Stomach smooth muscle (tissue), 2 donors: ENCODE measurements at regions not wholly inside any gene's neighbourhood (a gene's known extent, or its start where the extent isn't known, plus 50 kb on each side); places are given as distances from the start of the nearest gene placed in this dataset.
"Not testable (repeated sequence)": the region's sequence is repeated elsewhere in the genome, so short reads cannot be mapped to it uniquely, and the experiment has no call there.

Source experiments
- H3K27ac ChIP-seq: one replicate; pipeline ENCODE4 v1.7.0; 2013; ENCODE audit warnings: mild to moderate bottlenecking, low read length, inconsistent platforms
- H3K27me3 ChIP-seq, 2 donors: one replicate each; pipeline ENCODE4 v1.7.0; 2013; ENCODE audit warnings: low read length in 2 of 2; ENCODE audit not compliant: insufficient read depth in 2 of 2, control insufficient read depth in 1 of 2
- H3K36me3 ChIP-seq, 2 donors: one replicate each; pipeline ENCODE4 v1.7.0; 2013; ENCODE audit warnings: low read length in 2 of 2; ENCODE audit not compliant: control insufficient read depth in 2 of 2, insufficient read depth in 2 of 2
- H3K4me1 ChIP-seq: one replicate; pipeline ENCODE4 v1.7.0; 2013; ENCODE audit warnings: low read length; ENCODE audit not compliant: control insufficient read depth, insufficient read depth
- H3K4me3 ChIP-seq, 2 donors: one replicate each; pipeline ENCODE4 v1.7.0; 2013; ENCODE audit warnings: low read length in 2 of 2
- H3K9ac ChIP-seq, 2 donors: one replicate each; pipeline ENCODE4 v1.7.0; 2013; ENCODE audit warnings: low read length in 2 of 2, mild to moderate bottlenecking in 1 of 2
- H3K9me3 ChIP-seq, 2 donors: one replicate each; pipeline ENCODE4 v1.7.0; 2013; ENCODE audit warnings: low read length in 2 of 2; ENCODE audit not compliant: control insufficient read depth in 2 of 2
- donor health status: healthy.
- donor health status: Pancreatic carcinoma.

DNA sequence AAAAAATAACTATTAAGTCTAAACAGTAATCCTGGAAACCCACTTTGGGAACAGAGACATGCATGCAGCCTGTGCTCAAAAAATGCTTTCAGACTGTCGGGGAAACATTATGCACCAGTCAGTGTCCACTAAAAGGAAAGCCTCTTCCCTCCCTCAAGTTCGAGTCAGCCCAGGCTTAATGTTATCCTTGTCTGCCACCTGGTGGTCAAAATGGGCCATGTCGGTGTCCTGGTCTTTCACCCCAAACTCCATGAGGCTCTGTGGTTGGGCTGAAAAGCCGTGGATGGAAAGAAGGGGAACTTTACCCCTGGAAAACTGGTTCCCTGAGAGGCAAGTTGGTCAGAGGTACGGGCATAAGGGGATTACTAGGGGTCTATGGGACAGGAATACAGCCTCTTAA, 88.4 kb upstream of the ZNF492 start:
- no peak overlapping the region for H3K4me3 ChIP-seq
- H3K9ac ChIP-seq: no peak overlapping the region
- H3K36me3 ChIP-seq: no peaks in the 10 kb centered on the region
- no peak overlapping the region for H3K27ac ChIP-seq
- H3K9me3 ChIP-seq: peaks cover 4 to 10% of the 10 kb centered on the region in 2 donors
- H3K27me3 ChIP-seq: no peaks in the 10 kb centered on the region
- H3K4me1 ChIP-seq: no peaks in the 10 kb centered on the region

DNA sequence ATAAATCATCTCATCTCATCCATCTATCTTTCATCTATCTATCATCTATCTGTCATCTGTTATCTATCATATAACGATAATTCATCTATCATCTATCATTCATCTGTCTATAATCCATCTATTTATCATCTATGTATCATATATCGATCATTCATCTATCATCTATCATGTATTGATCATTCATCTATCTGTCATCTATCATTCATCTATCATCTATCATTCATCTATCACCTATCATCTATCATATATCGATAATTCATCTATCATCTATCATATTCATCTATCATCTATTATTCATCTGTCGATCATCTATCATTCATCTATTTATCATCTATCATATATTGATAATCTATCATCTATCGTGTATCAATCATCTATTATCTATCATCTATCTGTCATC, 100.4 kb upstream of the ZNF492 start:
- H3K9ac ChIP-seq: no peak overlapping the region
- no peaks in the 10 kb centered on the region for H3K36me3 ChIP-seq
- peaks cover 0 to 4% of the 10 kb centered on the region in 2 donors for H3K27me3 ChIP-seq
- H3K27ac ChIP-seq: no peak overlapping the region
- H3K9me3 ChIP-seq: no peaks in the 10 kb centered on the region
- H3K4me1 ChIP-seq: no peaks in the 10 kb centered on the region
- no peak overlapping the region for H3K4me3 ChIP-seq

DNA sequence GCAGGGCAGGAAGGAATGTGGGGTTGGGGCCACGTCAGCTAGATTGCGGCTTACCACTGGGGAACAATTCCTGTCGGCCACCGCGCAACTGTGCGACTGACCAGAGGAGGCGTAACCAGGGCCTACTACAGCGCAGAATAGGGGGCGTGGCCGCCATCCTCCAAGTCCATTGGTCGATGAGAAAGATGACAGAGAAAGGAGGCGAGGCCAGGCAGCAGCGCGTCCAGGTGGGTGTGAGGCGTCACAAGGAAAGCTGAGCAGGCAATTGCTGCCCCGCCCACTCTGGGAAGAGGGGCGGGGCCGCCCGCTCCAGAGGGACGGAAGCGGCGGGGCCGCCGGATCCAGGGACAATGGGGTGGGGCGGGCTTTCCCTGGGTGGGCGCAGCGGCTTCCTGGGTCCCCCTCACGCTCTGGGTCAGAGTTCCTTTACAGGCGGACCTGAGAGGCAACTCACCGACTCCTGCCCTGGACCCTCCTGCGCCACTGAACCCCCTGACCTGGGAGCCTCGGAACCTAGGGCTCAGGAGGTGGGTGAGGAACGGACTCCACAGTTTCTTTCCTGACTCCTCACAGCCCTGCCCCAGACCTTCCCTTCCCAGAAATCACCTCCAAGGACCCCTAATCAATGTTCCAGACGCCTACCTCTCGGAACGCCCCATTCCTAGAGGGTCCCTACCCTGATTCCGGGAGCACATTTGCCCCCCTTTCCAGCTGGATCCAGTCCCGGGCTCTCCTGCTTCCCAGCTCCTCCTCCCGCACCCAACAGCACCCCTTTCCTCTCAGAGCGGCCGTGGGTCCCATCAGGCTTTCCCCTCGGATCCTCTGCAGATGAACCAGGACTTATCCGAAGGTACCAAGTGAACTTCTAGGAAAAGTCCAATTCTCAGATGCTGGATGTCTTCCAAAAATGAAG, 101.5 kb upstream of the ZNF492 start:
- Histone ChIP-seq H3K27ac (no peak overlapping the region), H3K4me3 (peak overlapping the region; percentile 12 to 40), H3K9ac (no peak overlapping the region), H3K27me3 (peaks cover 0 to 4% of the 10 kb centered on the region in 2 donors), H3K4me1 (no peaks in the 10 kb centered on the region), H3K36me3 (no peaks in the 10 kb centered on the region), H3K9me3 (no peaks in the 10 kb centered on the region)

DNA sequence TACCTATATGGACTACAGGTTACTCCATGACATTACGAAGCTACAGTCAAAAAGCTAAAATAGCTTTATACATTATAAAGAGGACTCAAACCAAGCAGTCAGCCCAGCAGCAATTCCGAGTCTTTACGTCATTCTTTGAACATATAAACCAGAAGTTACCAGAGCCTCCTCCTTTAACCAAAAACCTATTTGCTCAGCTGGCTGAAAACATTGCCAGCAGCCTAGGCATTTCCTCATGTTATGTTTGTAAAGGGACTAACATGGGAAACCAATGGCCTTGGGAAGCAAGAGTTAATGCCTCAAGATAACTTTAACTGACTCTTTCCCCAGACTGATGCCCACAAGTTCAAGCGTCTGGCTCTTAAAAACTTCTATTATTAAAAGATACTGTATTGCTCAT, 104.1 kb upstream of the ZNF492 start:
- no peak overlapping the region for H3K4me3 ChIP-seq
- H3K36me3 ChIP-seq: no peaks in the 10 kb centered on the region
- H3K9ac ChIP-seq: no peak overlapping the region
- H3K27me3 ChIP-seq: peaks cover 0 to 4% of the 10 kb centered on the region in 2 donors
- no peaks in the 10 kb centered on the region for H3K9me3 ChIP-seq
- no peaks in the 10 kb centered on the region for H3K4me1 ChIP-seq
- H3K27ac ChIP-seq: no peak overlapping the region

DNA sequence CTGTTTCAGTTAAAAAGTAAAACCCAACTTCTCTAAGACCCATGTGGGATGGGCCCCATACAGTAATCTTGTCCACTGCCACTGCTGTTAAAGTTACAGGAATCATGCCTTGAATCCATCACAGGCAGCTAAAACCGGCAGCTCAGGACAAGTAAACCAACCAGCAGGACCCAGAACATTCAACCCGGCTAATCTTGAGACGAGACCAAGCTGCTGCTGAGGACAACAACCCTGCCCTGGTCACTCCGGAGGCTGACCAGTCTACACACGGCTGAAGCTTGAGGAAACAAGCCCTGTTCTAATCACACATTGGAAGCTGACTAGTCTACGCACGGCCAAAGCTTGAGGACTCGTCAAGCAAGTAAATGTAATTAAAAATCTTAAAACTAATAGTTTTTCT, 105.2 kb upstream of the ZNF492 start:
- Histone ChIP-seq H3K27ac (no peak overlapping the region), H3K36me3 (no peaks in the 10 kb centered on the region), H3K9me3 (no peaks in the 10 kb centered on the region), H3K27me3 (peaks cover 0 to 6% of the 10 kb centered on the region in 2 donors), H3K4me3 (no peak overlapping the region), H3K9ac (no peak overlapping the region), H3K4me1 (no peaks in the 10 kb centered on the region)

DNA sequence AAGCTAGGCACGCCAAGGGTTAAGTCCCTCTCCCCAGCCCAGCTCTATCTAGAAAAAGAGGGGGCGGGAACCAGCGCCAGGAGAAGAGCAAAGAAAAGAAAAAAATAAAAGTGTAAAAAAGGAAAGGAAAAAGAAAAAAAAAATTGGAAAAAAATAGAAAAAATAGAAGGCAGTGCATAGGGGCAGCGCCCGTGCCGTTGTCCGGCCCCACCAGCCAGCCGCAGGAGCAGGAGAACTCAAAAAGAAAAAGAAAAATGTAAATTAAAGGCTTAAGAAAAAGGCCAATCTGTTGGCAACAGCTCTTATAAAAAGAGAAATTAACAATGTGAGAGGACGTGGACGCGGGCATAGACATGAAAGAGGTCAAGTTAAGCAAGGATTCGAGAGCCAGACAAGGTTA, 105.4 kb upstream of the ZNF98 start:
- Histone ChIP-seq H3K27ac (no peak overlapping the region), H3K4me3 (no peak overlapping the region), H3K27me3 (peaks cover 0 to 6% of the 10 kb centered on the region in 2 donors), H3K9ac (no peak overlapping the region), H3K4me1 (no peaks in the 10 kb centered on the region), H3K36me3 (no peaks in the 10 kb centered on the region), H3K9me3 (no peaks in the 10 kb centered on the region)

DNA sequence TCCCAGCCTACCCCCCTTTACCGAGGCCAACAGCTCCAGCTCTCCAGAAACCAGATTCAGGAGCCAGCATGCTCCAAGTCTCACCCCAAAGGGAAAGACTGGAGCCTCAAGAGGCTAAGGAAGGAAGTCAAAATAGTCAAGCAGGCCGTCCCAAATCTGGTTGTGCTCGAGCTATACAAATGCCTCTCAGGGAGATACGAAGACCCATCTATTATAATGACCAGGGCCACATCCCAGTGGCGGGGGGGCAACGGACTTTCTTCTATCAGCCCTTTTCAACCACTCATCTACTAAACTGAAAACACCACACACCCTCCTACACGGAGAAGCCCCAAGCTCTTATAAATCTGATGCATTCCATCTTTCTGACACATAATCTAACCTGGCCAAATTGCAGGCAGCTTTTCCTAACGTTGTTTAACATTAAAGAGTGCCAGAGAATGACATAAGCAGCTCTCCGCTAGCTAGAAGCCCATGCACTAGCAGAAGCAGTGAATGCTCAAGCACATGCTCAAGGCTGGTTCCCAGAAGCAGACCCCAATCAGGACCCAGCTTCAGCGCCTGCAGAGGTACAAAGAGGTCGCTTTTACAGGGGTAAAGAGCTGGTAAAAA, 104.6 kb upstream of the ZNF98 start:
- H3K27ac ChIP-seq: no peak overlapping the region
- no peak overlapping the region for H3K9ac ChIP-seq
- peak overlapping the region in 1 of 2 donors; percentile 22 for H3K4me3 ChIP-seq

DNA sequence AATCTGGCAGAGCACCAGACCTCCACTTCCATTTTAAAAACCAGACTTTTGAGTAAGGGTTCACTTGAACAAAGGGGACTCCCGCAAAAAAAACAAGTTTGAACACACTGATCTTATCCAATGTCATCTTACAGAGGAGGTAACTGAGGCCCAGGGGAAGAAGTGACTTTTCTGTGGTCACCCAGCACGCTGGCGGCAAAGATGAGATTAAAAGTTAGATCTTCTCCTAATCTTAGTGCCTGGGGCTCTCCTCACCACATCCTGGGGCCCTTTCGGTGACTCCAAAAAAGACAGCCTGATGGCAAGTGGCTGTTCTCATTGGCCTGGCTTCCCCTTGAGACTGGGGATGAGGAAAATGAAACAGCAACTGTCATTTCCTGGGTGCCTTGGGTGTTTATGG, 101.8 kb upstream of the ZNF98 start:
- Histone ChIP-seq H3K4me1 (no peaks in the 10 kb centered on the region), H3K36me3 (no peaks in the 10 kb centered on the region), H3K4me3 (no peak overlapping the region), H3K9ac (no peak overlapping the region), H3K9me3 (no peaks in the 10 kb centered on the region), H3K27ac (no peak overlapping the region), H3K27me3 (peaks cover 0 to 3% of the 10 kb centered on the region in 2 donors)

More for the DNA sequence above, 104.6 kb upstream of the ZNF98 start:
- Histone ChIP-seq H3K4me1 (no peaks in the 10 kb centered on the region), H3K36me3 (no peaks in the 10 kb centered on the region), H3K9me3 (no peaks in the 10 kb centered on the region), H3K27me3 (peaks cover 0 to 3% of the 10 kb centered on the region in 2 donors)

DNA sequence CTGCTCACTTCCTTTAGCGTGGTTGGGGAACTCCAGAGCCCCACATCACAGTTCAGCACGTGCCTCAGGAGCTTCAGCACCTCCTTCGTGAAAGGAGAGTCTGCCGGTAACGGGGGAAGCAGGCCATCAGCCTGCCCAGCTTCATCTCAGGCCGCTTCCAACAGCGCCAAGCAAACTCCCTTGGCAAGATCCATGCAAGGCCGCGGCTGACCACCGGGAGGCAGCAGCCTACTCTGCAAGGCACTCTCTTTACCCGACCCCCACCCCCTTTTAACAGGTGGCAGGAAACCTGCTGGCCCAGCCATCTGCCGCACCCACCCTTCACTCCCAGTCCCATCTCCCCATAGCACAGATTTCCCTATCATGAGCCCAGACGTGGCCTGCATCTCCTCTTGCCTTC, 97.4 kb upstream of the ZNF98 start:
- H3K4me3 ChIP-seq, H3K36me3 ChIP-seq, H3K9ac ChIP-seq, H3K27me3 ChIP-seq, H3K4me1 ChIP-seq, H3K27ac ChIP-seq, H3K9me3 ChIP-seq: not testable (repeated sequence)

DNA sequence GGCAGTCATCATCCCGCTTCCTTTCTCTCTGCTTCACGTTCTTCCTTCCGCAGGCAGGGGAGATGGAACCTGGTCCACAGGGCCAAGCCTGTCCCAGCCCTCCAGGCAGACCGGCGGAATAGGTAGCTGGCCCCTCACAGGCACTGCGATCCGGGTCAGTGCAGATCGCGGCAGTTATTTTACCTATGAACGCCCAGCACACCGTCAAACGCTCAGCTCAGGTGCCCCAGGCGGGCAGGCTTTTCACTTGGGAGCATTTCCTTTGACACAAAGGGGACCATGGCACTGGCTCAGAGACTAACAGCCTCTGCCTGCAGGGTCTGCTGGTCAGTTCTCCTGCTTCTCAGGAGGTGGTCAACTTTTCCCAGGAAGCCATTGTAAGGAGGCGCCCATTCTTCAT, 97.0 kb upstream of the ZNF98 start:
- peaks cover 0 to 3% of the 10 kb centered on the region in 2 donors for H3K27me3 ChIP-seq
- H3K27ac ChIP-seq: no peak overlapping the region
- no peaks in the 10 kb centered on the region for H3K36me3 ChIP-seq
- no peak overlapping the region for H3K4me3 ChIP-seq
- no peaks in the 10 kb centered on the region for H3K4me1 ChIP-seq
- H3K9ac ChIP-seq: no peak overlapping the region
- peaks cover 0 to 4% of the 10 kb centered on the region in 2 donors for H3K9me3 ChIP-seq
